PC-9 (cell line): ENCODE measurements at regions not wholly inside any gene's neighbourhood (a gene's known extent, or its start where the extent isn't known, plus 50 kb on each side); places are given as distances from the start of the nearest gene placed in this dataset.

Experiments used
- BruUV-seq: library from RNA; stranded (reverse); fragments of 400-500 nt; replicated peaks from 2 replicates; lab custom pipeline; 2021; lab: Mats Ljungman, UMichigan
- CTCF ChIA-PET: fragments of 300-600 bp; sonication (Branson Sonifier 250); formaldehyde crosslinking; loops from one replicate; lab custom pipeline; 2022; ENCODE audit warnings: antibody characterized with exemption; lab: Charles Lee
- POLR2A ChIA-PET: fragments of 300-600 bp; sonication (Branson Sonifier 250); formaldehyde crosslinking; loops from one replicate; lab custom pipeline; 2022; ENCODE audit warnings: antibody characterized with exemption; ENCODE audit not compliant: unreplicated experiment; lab: Charles Lee
- DNase-seq, 2 experiments: peaks; one replicate each; pipeline versions ENCODE4 v3.0.0 to v3.0.0-alpha.2; 2015 to 2022; ENCODE audit warnings: mixed read lengths in 1 of 2
- H2AFZ ChIP-seq: fragments of 200-600 bp; sonication (generic); 2 replicates; pipeline ENCODE4 v1.8.1; 2017; ENCODE audit warnings: antibody characterized with exemption
- H3F3A ChIP-seq: fragments of 200-600 bp; sonication (generic); 2 replicates; pipeline ENCODE4 v1.8.1; 2017; ENCODE audit warnings: antibody characterized with exemption, mild to moderate bottlenecking, low read depth; ENCODE audit not compliant: insufficient read depth
- H3K27ac ChIP-seq: fragments of 200-600 bp; sonication (generic); 2 replicates; pipeline ENCODE4 v1.6.1; 2016; ENCODE audit warnings: mixed run types
- H3K27me3 ChIP-seq: fragments of 200-600 bp; sonication (generic); 2 replicates; pipeline ENCODE4 v1.6.1; 2016; ENCODE audit warnings: low read depth, mixed run types; ENCODE audit not compliant: insufficient read depth
- H3K36me3 ChIP-seq: fragments of 200-600 bp; sonication (generic); 2 replicates; pipeline ENCODE4 v1.6.1; 2016; ENCODE audit warnings: low read depth, mixed run types
- H3K4me1 ChIP-seq: fragments of 200-600 bp; sonication (generic); replicated peaks from 2 replicates; pipeline ENCODE4 v1.6.1; 2016; ENCODE audit warnings: mixed run types; ENCODE audit not compliant: insufficient read depth
- H3K4me2 ChIP-seq: fragments of 200-600 bp; sonication (generic); 2 replicates; pipeline ENCODE4 v1.6.1; 2017; ENCODE audit warnings: mixed run types
- H3K4me3 ChIP-seq: fragments of 200-600 bp; sonication (generic); 2 replicates; pipeline ENCODE4 v1.6.1; 2016; ENCODE audit warnings: mixed run types
- H3K79me2 ChIP-seq: fragments of 200-600 bp; sonication (generic); 2 replicates; pipeline ENCODE4 v1.6.1; 2017; ENCODE audit warnings: low read depth, mixed run types
- H3K9me2 ChIP-seq: fragments of 200-600 bp; sonication (generic); 2 replicates; pipeline ENCODE4 v1.8.1; 2017; ENCODE audit warnings: mild to moderate bottlenecking; ENCODE audit not compliant: insufficient read depth
- H3K9me3 ChIP-seq: fragments of 200-600 bp; sonication (generic); 2 replicates; pipeline ENCODE4 v1.8.1; 2016; ENCODE audit warnings: low read depth; ENCODE audit not compliant: insufficient read depth
- H4K20me1 ChIP-seq: fragments of 200-600 bp; sonication (generic); 2 replicates; pipeline ENCODE4 v1.8.1; 2017; ENCODE audit not compliant: insufficient read depth
- CTCF ChIP-seq: fragments of 200-600 bp; sonication (generic); conservative IDR thresholded peaks from 2 replicates; pipeline ENCODE4 v1.6.1; 2017; ENCODE audit warnings: mixed run types, antibody characterized with exemption, mild to moderate bottlenecking, moderate library complexity
- EZH2 ChIP-seq: fragments of 200-600 bp; sonication (generic); IDR thresholded peaks from 2 replicates; pipeline ENCODE4 v1.8.0; 2017; ENCODE audit warnings: antibody characterized with exemption, low read depth
- intact Hi-C: fragments of 100-400 bp; cut with micrococcal nuclease; formaldehyde crosslinking; loops from one replicate; pipeline ENCODE4 v1.10.0; 2022; ENCODE audit not compliant: unreplicated experiment

GRCh38 chr3:81898336-81898735 lies 136.9 kb upstream of the GBE1 start:
- ChIA-PET POLR2A (no interaction called here), CTCF (no interaction called here)
- H3K4me2 ChIP-seq = no peak overlapping the region
- H3K27ac ChIP-seq = no peak overlapping the region
- H3K4me3 ChIP-seq = no peak overlapping the region
- no peaks in the 10 kb centered on the region for H4K20me1 ChIP-seq
- H2AFZ ChIP-seq = no peak overlapping the region
- intact Hi-C loops = no loop called here
- no peaks in the 10 kb centered on the region for H3K4me1 ChIP-seq
- H3K27me3 ChIP-seq = no peaks in the 10 kb centered on the region
- TF ChIP-seq EZH2 (no peak), CTCF (no peak)
- BruUV-seq = no TSS peak
- no peaks in the 10 kb centered on the region for H3K9me2 ChIP-seq
- no peaks in the 10 kb centered on the region for H3K9me3 ChIP-seq
- H3F3A ChIP-seq = no peaks in the 10 kb centered on the region
- no peak for DNase-seq
- no peaks in the 10 kb centered on the region for H3K79me2 ChIP-seq
- H3K36me3 ChIP-seq = no peaks in the 10 kb centered on the region

GRCh38 chr3:81894598-81894997 lies 133.2 kb upstream of the GBE1 start:
- no TSS peak for BruUV-seq
- DNase-seq = no peak
- ChIA-PET POLR2A (no interaction called here), CTCF (no interaction called here)
- Histone ChIP-seq H3K36me3 (no peaks in the 10 kb centered on the region), H3F3A (no peaks in the 10 kb centered on the region), H3K9me3 (no peaks in the 10 kb centered on the region), H3K4me3 (no peak overlapping the region), H3K79me2 (no peaks in the 10 kb centered on the region), H3K27ac (no peak overlapping the region), H3K9me2 (no peaks in the 10 kb centered on the region), H3K4me1 (no peaks in the 10 kb centered on the region), H2AFZ (no peak overlapping the region), H4K20me1 (no peaks in the 10 kb centered on the region), H3K27me3 (no peaks in the 10 kb centered on the region), H3K4me2 (no peak overlapping the region)
- intact Hi-C loops = no loop called here
- TF ChIP-seq EZH2 (no peak), CTCF (no peak)

GRCh38 chr3:81891055-81891895 lies 129.8 kb upstream of the GBE1 start:
- no peaks in the 10 kb centered on the region for H3K36me3 ChIP-seq
- no peak overlapping the region for H3K4me3 ChIP-seq
- intact Hi-C loops = no loop called here
- DNase-seq = no peak
- no peak for TF ChIP-seq CTCF
- TF ChIP-seq EZH2 = no peak
- H3K9me3 ChIP-seq = no peaks in the 10 kb centered on the region
- no peaks in the 10 kb centered on the region for H4K20me1 ChIP-seq
- ChIA-PET CTCF (no interaction called here), POLR2A (no interaction called here)
- H3K27ac ChIP-seq = no peak overlapping the region
- H3K4me2 ChIP-seq = no peak overlapping the region
- H3K27me3 ChIP-seq = no peaks in the 10 kb centered on the region
- no TSS peak for BruUV-seq
- no peaks in the 10 kb centered on the region for H3F3A ChIP-seq
- no peaks in the 10 kb centered on the region for H3K4me1 ChIP-seq
- no peak overlapping the region for H2AFZ ChIP-seq
- H3K79me2 ChIP-seq = no peaks in the 10 kb centered on the region
- no peaks in the 10 kb centered on the region for H3K9me2 ChIP-seq
